Eye (tissue), 1 donor: ENCODE measurements at regions not wholly inside any gene's neighbourhood (a gene's known extent, or its start where the extent isn't known, plus 50 kb on each side); places are given as distances from the start of the nearest gene placed in this dataset.
A peak's percentile ranks its signal among the peaks of the same experiment; 100 is the strongest.

ENCODE experiments used
- DNase-seq: peaks from one replicate; pipeline ENCODE4 v3.0.0-alpha.2; 2015

- no peak for DNase-seq
These were observed 139.2 kb downstream of the ADAMTS15 start for GRCh38 chr11:130587658-130588057.

- no peak for DNase-seq
These were observed 140.0 kb downstream of the ADAMTS15 start for GRCh38 chr11:130588471-130588870.

GRCh38 chr11:130592056-130592455, 143.6 kb downstream of the ADAMTS15 start:
- DNase-seq: no peak

GRCh38 chr11:130593064-130593463, 144.6 kb downstream of the ADAMTS15 start:
- DNase-seq: no peak

- no peak for DNase-seq
These were observed 150.0 kb downstream of the ADAMTS15 start for GRCh38 chr11:130598433-130598832.

GRCh38 chr11:130599073-130599654, 150.7 kb downstream of the ADAMTS15 start:
- DNase-seq: no peak

GRCh38 chr11:130600139-130600538, 151.7 kb downstream of the ADAMTS15 start:
- DNase-seq: no peak

GRCh38 chr11:130600616-130601015, 152.2 kb downstream of the ADAMTS15 start:
- DNase-seq: no peak

GRCh38 chr11:130601141-130601540, 152.7 kb downstream of the ADAMTS15 start:
- peak; percentile 67 for DNase-seq

- no peak for DNase-seq
These were observed 153.5 kb downstream of the ADAMTS15 start for GRCh38 chr11:130601764-130602460.

- DNase-seq: no peak
These were observed 154.3 kb downstream of the ADAMTS15 start for GRCh38 chr11:130602641-130603334.

GRCh38 chr11:130603335-130603906, 155.0 kb downstream of the ADAMTS15 start:
- DNase-seq: no peak

GRCh38 chr11:130604606-130605005, 156.2 kb downstream of the ADAMTS15 start:
- no peak for DNase-seq

- DNase-seq: no peak
These were observed 157.7 kb downstream of the ADAMTS15 start for GRCh38 chr11:130606178-130606577.

- DNase-seq: peak; percentile 60
These were observed 158.5 kb downstream of the ADAMTS15 start for GRCh38 chr11:130606781-130607511.

- no peak for DNase-seq
These were observed 159.8 kb downstream of the ADAMTS15 start for GRCh38 chr11:130608287-130608686.

- DNase-seq: no peak
These were observed 160.9 kb downstream of the ADAMTS15 start for GRCh38 chr11:130609121-130610035.

- DNase-seq: no peak
These were observed 163.4 kb downstream of the ADAMTS15 start for GRCh38 chr11:130611791-130612251.

- no peak for DNase-seq
These were observed 163.9 kb downstream of the ADAMTS15 start for GRCh38 chr11:130612291-130612851.

GRCh38 chr11:130613396-130613795, 165.0 kb downstream of the ADAMTS15 start:
- DNase-seq: no peak

GRCh38 chr11:130614591-130614990, 166.1 kb downstream of the ADAMTS15 start:
- DNase-seq: no peak
